Prostate gland (tissue), 2 donors: ENCODE measurements at regions not wholly inside any gene's neighbourhood (a gene's known extent, or its start where the extent isn't known, plus 50 kb on each side); places are given as distances from the start of the nearest gene placed in this dataset.

Experiments
- CTCF ChIP-seq, 4 experiments: fragments of 200-600 bp in 2 of 4; fragments of 450-650 bp in 2 of 4; sonication (generic) in 2 of 4; IDR thresholded peaks; 1 replicate in 3 of 4; 2 replicates in 1 of 4; pipeline ENCODE4 v1.5.1; 2016 to 2019; ENCODE audit warnings: antibody characterized with exemption in 4 of 4, mild to moderate bottlenecking in 2 of 4, moderate library complexity in 2 of 4
- POLR2A ChIP-seq: fragments of 450-650 bp; IDR thresholded peaks from one replicate; pipeline ENCODE4 v1.6.1; 2016; ENCODE audit warnings: antibody characterized with exemption, mild to moderate bottlenecking

- TF ChIP-seq CTCF (IDR thresholded peaks at IDR 0.05) (no peak), POLR2A (no peak)
These were observed 100.2 kb upstream of the MED14 start for GRCh38 chrX:40835526-40835925.
